ENCODE measurements at regions not wholly inside any gene's neighbourhood (a gene's known extent, or its start where the extent isn't known, plus 50 kb on each side); places are given as distances from the start of the nearest gene placed in this dataset.

GRCh38 chr2:9071584-9072124 lies 68.2 kb upstream of the MBOAT2 start:
- ATAC-seq (ENCODE audit: low FRiP score in 2 of 2): no peak
- no peak for DNase-seq
- H3K9me3 ChIP-seq: peaks cover 0 to under 1% (median 0%) of the 10 kb centered on the region in 4 donors
- H3K27me3 ChIP-seq: no peaks in the 10 kb centered on the region
- no peak overlapping the region for H3K27ac ChIP-seq
- H3K4me3 ChIP-seq: no peak overlapping the region
- TF ChIP-seq POLR2AphosphoS5 (IDR thresholded peaks at IDR 0.05): no peak
- TF ChIP-seq EP300 (IDR thresholded peaks at IDR 0.05): no peak
- no peak for TF ChIP-seq CTCF (IDR thresholded peaks at IDR 0.05)
- 83 to 86% methylated on average over 6 of the region's 6 CpGs for WGBS, 2 donors
- no peaks in the 10 kb centered on the region for H3K4me1 ChIP-seq
- H3K36me3 ChIP-seq: no peaks in the 10 kb centered on the region

GRCh38 chr2:9071032-9071431 lies 67.5 kb upstream of the MBOAT2 start:
- WGBS, 2 donors: 60 to 79% methylated on average over 5 of the region's 5 CpGs
- no peaks in the 10 kb centered on the region for H3K36me3 ChIP-seq
- H3K9me3 ChIP-seq: peaks cover 4 to 7% (median 5%) of the 10 kb centered on the region in 4 donors
- H3K27ac ChIP-seq: no peak overlapping the region
- DNase-seq (peak in 1 of 2 donors; percentile 55), ATAC-seq (ENCODE audit: low FRiP score in 2 of 2) (no peak)
- TF ChIP-seq POLR2AphosphoS5 (IDR thresholded peaks at IDR 0.05) (no peak), CTCF (IDR thresholded peaks at IDR 0.05) (no peak), EP300 (IDR thresholded peaks at IDR 0.05) (no peak), POLR2A (IDR thresholded peaks at IDR 0.05) (no peak)
- no peak overlapping the region for H3K4me3 ChIP-seq
- H3K4me1 ChIP-seq: no peaks in the 10 kb centered on the region
- H3K27me3 ChIP-seq: no peaks in the 10 kb centered on the region

GRCh38 chr2:9069543-9069942 lies 66.1 kb upstream of the MBOAT2 start:
- no peak for ATAC-seq (ENCODE audit: low FRiP score in 2 of 2)
- H3K27me3 ChIP-seq: no peaks in the 10 kb centered on the region
- no peak overlapping the region for H3K27ac ChIP-seq
- no peak overlapping the region for H3K4me3 ChIP-seq
- H3K4me1 ChIP-seq: no peaks in the 10 kb centered on the region
- H3K36me3 ChIP-seq: no peaks in the 10 kb centered on the region
- TF ChIP-seq POLR2A (IDR thresholded peaks at IDR 0.05): no peak
- no peak for TF ChIP-seq EP300 (IDR thresholded peaks at IDR 0.05)
- no peak for TF ChIP-seq POLR2AphosphoS5 (IDR thresholded peaks at IDR 0.05)
- TF ChIP-seq CTCF (IDR thresholded peaks at IDR 0.05): no peak
- peaks cover 10 to 17% (median 12%) of the 10 kb centered on the region in 4 donors for H3K9me3 ChIP-seq
- no peak for DNase-seq
- 73 to 81% methylated on average over 2 of the region's 2 CpGs for WGBS, 2 donors

- 83 to 91% methylated on average over 1 of the region's 1 CpG for WGBS, 2 donors
- ATAC-seq (ENCODE audit: low FRiP score in 2 of 2): no peak
- peaks cover 10 to 17% (median 12%) of the 10 kb centered on the region in 4 donors for H3K9me3 ChIP-seq
These were observed 62.4 kb upstream of the MBOAT2 start for GRCh38 chr2:9065901-9066300.

More at GRCh38 chr2:9065901-9066300, 62.4 kb upstream of the MBOAT2 start:
- Histone ChIP-seq H3K4me1 (no peaks in the 10 kb centered on the region), H3K27me3 (no peaks in the 10 kb centered on the region), H3K27ac (no peak overlapping the region), H3K4me3 (no peak overlapping the region), H3K36me3 (no peaks in the 10 kb centered on the region)
- TF ChIP-seq POLR2AphosphoS5 (IDR thresholded peaks at IDR 0.05): no peak
- no peak for TF ChIP-seq CTCF (IDR thresholded peaks at IDR 0.05)
- no peak for TF ChIP-seq POLR2A (IDR thresholded peaks at IDR 0.05)
- TF ChIP-seq EP300 (IDR thresholded peaks at IDR 0.05): no peak
- no peak for DNase-seq

Data from upper lobe of left lung (tissue), 6 donors.